ENCODE measurements at regions not wholly inside any gene's neighbourhood (a gene's known extent, or its start where the extent isn't known, plus 50 kb on each side); places are given as distances from the start of the nearest gene placed in this dataset.

DNA sequence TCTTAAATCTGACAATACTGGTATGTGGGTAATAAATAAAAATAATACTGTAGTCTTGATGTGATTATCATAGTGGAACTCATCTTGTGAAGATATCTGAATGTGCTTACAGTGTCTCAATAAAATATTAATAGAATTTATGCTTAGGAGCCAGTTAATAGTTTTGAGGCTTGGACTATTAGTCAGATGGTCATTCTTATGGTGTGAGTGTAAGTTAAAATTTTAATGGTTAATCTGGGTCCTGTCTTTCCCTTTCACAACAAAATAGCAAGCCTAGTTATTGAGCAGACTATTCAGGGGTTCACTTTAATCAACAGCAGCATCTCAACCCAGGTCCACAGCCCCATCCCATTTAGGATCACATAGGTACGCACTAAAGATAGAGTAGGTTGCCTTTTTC, 138.9 kb downstream of the HAUS1 start:
- no peaks in the 10 kb centered on the region for H4K20me1 ChIP-seq (ENCODE audit: insufficient read depth, low read length)
- H3K79me2 ChIP-seq (ENCODE audit: low read length), result peaks cover 90% of the 10 kb centered on the region
- DNase-seq, result no peak
- no peaks in the 10 kb centered on the region for H3K9me3 ChIP-seq (replicated peaks; ENCODE audit: insufficient read depth, low read length)
- peaks cover 11% of the 10 kb centered on the region for H3F3A ChIP-seq (ENCODE audit: insufficient read depth, low read length)
- no peak overlapping the region for H3K9ac ChIP-seq (ENCODE audit: low read length)
- no peak overlapping the region for H2AFZ ChIP-seq (ENCODE audit: low read length)
- no peaks in the 10 kb centered on the region for H3K27me3 ChIP-seq (replicated peaks; ENCODE audit: insufficient read depth, low read length)
- no peak overlapping the region for H3K27ac ChIP-seq (ENCODE audit: low read length)
- H3K4me3 ChIP-seq (ENCODE audit: low read length), result no peak overlapping the region
- TF ChIP-seq EZH2 (optimal IDR thresholded peaks at IDR 0.05; ENCODE audit: low read depth, low read length), result no peak
- peaks cover 4% of the 10 kb centered on the region for H3K4me1 ChIP-seq (ENCODE audit: low read length)
- no peaks in the 10 kb centered on the region for H3K9me2 ChIP-seq (replicated peaks; ENCODE audit: insufficient read depth, low read length)
- no peaks in the 10 kb centered on the region for H3K36me3 ChIP-seq (replicated peaks; ENCODE audit: insufficient read depth, low read length)
- H3K4me2 ChIP-seq (ENCODE audit: low read depth, low read length), result no peak overlapping the region

GRCh38 chr18:46243673-46244072, 139.5 kb downstream of the HAUS1 start:
- Histone ChIP-seq H3F3A (ENCODE audit: insufficient read depth, low read length) (peaks cover 16% of the 10 kb centered on the region), H3K9me3 (replicated peaks; ENCODE audit: insufficient read depth, low read length) (no peaks in the 10 kb centered on the region), H3K4me2 (ENCODE audit: low read depth, low read length) (no peak overlapping the region), H3K79me2 (ENCODE audit: low read length) (peaks cover 89% of the 10 kb centered on the region), H3K27me3 (replicated peaks; ENCODE audit: insufficient read depth, low read length) (no peaks in the 10 kb centered on the region), H3K9me2 (replicated peaks; ENCODE audit: insufficient read depth, low read length) (no peaks in the 10 kb centered on the region), H3K27ac (ENCODE audit: low read length) (no peak overlapping the region), H2AFZ (ENCODE audit: low read length) (no peak overlapping the region), H4K20me1 (ENCODE audit: insufficient read depth, low read length) (no peaks in the 10 kb centered on the region), H3K9ac (ENCODE audit: low read length) (no peak overlapping the region), H3K36me3 (replicated peaks; ENCODE audit: insufficient read depth, low read length) (no peaks in the 10 kb centered on the region), H3K4me3 (ENCODE audit: low read length) (no peak overlapping the region), H3K4me1 (ENCODE audit: low read length) (peaks cover 8% of the 10 kb centered on the region)
- no peak for TF ChIP-seq EZH2phosphoT487 (IDR thresholded peaks at IDR 0.05; ENCODE audit: low read length)
- TF ChIP-seq EZH2 (optimal IDR thresholded peaks at IDR 0.05; ENCODE audit: low read depth, low read length), result no peak
- TF ChIP-seq CTCF (IDR thresholded peaks at IDR 0.05; ENCODE audit: low read length), result no peak
- no peak for DNase-seq

GRCh38 chr18:46246101-46246500, 141.9 kb downstream of the HAUS1 start:
- H2AFZ ChIP-seq (ENCODE audit: low read length), result no peak overlapping the region

More at GRCh38 chr18:46246101-46246500, 141.9 kb downstream of the HAUS1 start:
- Histone ChIP-seq H3K9me2 (replicated peaks; ENCODE audit: insufficient read depth, low read length) (no peaks in the 10 kb centered on the region), H3F3A (ENCODE audit: insufficient read depth, low read length) (peaks cover 39% of the 10 kb centered on the region), H3K9me3 (replicated peaks; ENCODE audit: insufficient read depth, low read length) (no peaks in the 10 kb centered on the region), H3K27me3 (replicated peaks; ENCODE audit: insufficient read depth, low read length) (no peaks in the 10 kb centered on the region), H3K4me3 (ENCODE audit: low read length) (no peak overlapping the region), H3K4me1 (ENCODE audit: low read length) (peaks cover 26% of the 10 kb centered on the region), H3K4me2 (ENCODE audit: low read depth, low read length) (no peak overlapping the region), H3K27ac (ENCODE audit: low read length) (no peak overlapping the region), H4K20me1 (ENCODE audit: insufficient read depth, low read length) (no peaks in the 10 kb centered on the region), H3K79me2 (ENCODE audit: low read length) (peaks cover 75% of the 10 kb centered on the region), H3K9ac (ENCODE audit: low read length) (no peak overlapping the region), H3K36me3 (replicated peaks; ENCODE audit: insufficient read depth, low read length) (no peaks in the 10 kb centered on the region)
- no peak for DNase-seq
- TF ChIP-seq EZH2 (optimal IDR thresholded peaks at IDR 0.05; ENCODE audit: low read depth, low read length) (no peak), CTCF (IDR thresholded peaks at IDR 0.05; ENCODE audit: low read length) (no peak), EZH2phosphoT487 (IDR thresholded peaks at IDR 0.05; ENCODE audit: low read length) (no peak)

Data from MM.1S (cell line).